HUES6 (cell line): ENCODE measurements at regions not wholly inside any gene's neighbourhood (a gene's known extent, or its start where the extent isn't known, plus 50 kb on each side); places are given as distances from the start of the nearest gene placed in this dataset.

Experiments
- H3K27ac ChIP-seq: 2 replicates; pipeline ENCODE4 v1.7.0; 2013; ENCODE audit warnings: low read depth, mild to moderate bottlenecking, low read length, inconsistent platforms
- H3K27me3 ChIP-seq: 2 replicates; pipeline ENCODE4 v1.6.1; 2013; ENCODE audit warnings: low read length; ENCODE audit not compliant: control insufficient read depth, insufficient read depth
- H3K36me3 ChIP-seq: 2 replicates; pipeline ENCODE4 v1.6.1; 2013; ENCODE audit warnings: low read length; ENCODE audit not compliant: control insufficient read depth, insufficient read depth
- H3K4me1 ChIP-seq: 2 replicates; pipeline ENCODE4 v1.6.1; 2013; ENCODE audit warnings: low read length; ENCODE audit not compliant: control insufficient read depth, insufficient read depth
- H3K4me3 ChIP-seq: 2 replicates; pipeline ENCODE4 v1.5.1; 2013; ENCODE audit warnings: low read depth, low read length
- H3K9ac ChIP-seq: one replicate; pipeline ENCODE4 v1.6.1; 2013; ENCODE audit warnings: mild to moderate bottlenecking, low read length
- H3K9me3 ChIP-seq: 2 replicates; pipeline ENCODE4 v1.6.1; 2013; ENCODE audit warnings: low read depth, low read length; ENCODE audit not compliant: control insufficient read depth, insufficient read depth

DNA sequence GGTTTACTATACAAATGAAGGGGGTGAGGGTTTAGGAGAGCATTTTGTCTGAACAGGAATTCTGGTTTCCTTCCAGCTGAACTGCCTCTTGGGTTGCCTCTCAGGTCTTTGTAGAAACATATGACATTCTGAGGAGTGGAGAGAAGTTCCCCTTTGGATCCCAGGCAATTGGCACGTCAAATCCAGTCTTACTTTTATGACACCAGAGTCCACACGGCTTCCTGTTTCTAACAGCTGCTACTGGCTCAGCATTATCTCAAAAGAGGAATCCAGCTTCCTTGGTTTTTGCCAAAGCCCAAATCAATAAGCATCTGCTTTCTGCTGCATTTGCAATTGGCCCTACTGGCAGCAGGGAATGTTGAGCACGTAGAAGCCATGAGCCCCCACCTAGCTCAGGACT is 97.6 kb upstream of the FAM20A start:
- H3K27me3 ChIP-seq: no peaks in the 10 kb centered on the region
- no peaks in the 10 kb centered on the region for H3K4me1 ChIP-seq
- no peaks in the 10 kb centered on the region for H3K36me3 ChIP-seq
- no peak overlapping the region for H3K27ac ChIP-seq
- no peak overlapping the region for H3K9ac ChIP-seq
- H3K9me3 ChIP-seq: no peaks in the 10 kb centered on the region
- H3K4me3 ChIP-seq: no peak overlapping the region

- H3K4me3 ChIP-seq: no peak overlapping the region
These were observed 96.7 kb upstream of the FAM20A start for GRCh38 chr17:68697850-68698361.

DNA sequence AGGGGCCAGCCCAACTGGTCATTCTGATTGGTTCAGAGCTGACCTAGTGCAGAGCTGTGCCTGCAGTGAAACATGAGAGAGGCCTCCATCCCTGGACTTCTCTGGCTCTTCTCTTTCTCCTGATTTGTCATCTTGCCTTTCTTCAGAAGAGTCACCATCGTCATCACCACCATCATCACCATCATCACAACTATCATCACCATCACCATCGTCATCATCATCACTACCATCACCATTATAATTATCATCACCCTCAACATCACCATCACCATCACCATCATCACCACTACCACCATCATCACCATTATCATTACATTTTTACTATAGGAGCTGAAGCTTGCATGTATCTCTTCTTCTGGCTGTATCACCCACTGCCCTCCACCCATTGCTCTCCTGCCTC is 94.5 kb upstream of the FAM20A start:
- no peak overlapping the region for H3K9ac ChIP-seq
- H3K27ac ChIP-seq: no peak overlapping the region
- no peaks in the 10 kb centered on the region for H3K27me3 ChIP-seq

More at GRCh38 chr17:68697850-68698361, 96.7 kb upstream of the FAM20A start:
- Histone ChIP-seq H3K4me1 (no peaks in the 10 kb centered on the region), H3K27me3 (no peaks in the 10 kb centered on the region), H3K36me3 (no peaks in the 10 kb centered on the region), H3K9ac (no peak overlapping the region), H3K27ac (no peak overlapping the region), H3K9me3 (no peaks in the 10 kb centered on the region)

DNA sequence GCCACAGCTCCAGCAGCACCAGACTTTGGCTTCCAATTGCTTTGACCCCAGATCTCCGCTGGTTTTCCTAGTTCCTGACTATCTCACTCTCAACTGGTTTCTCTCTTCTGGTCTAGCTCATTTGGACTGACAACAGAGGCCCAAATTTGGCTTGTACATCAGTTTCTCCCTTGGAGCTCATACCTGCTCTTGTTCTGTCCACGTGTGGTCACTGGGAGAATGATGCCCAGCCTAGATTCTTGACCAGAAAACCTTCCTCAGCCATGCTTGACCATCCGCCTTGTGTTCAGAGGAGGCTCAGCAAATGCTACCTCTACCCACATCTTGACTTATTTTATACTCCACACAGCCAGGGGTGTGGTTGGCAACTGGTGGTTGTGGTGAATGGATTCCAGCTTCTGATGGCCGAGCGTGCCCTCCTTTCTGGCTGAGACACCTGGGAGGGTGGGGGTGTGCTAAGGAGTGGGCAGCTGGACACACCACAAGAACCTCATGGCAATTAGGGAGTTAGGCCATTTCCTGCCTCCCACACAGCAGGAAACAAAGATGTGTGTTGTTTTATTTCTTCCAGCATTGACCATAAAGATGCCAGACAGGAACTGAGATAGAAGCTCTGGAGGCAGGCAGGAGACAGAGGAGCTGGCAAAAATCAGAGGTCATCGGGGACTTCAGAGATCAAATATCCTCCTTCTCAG is 93.8 kb upstream of the FAM20A start:
- Histone ChIP-seq H3K4me1 (no peaks in the 10 kb centered on the region), H3K4me3 (no peak overlapping the region)

More for the DNA sequence above, 94.5 kb upstream of the FAM20A start:
- Histone ChIP-seq H3K36me3 (no peaks in the 10 kb centered on the region), H3K4me1 (no peaks in the 10 kb centered on the region), H3K4me3 (no peak overlapping the region), H3K9me3 (no peaks in the 10 kb centered on the region)

DNA sequence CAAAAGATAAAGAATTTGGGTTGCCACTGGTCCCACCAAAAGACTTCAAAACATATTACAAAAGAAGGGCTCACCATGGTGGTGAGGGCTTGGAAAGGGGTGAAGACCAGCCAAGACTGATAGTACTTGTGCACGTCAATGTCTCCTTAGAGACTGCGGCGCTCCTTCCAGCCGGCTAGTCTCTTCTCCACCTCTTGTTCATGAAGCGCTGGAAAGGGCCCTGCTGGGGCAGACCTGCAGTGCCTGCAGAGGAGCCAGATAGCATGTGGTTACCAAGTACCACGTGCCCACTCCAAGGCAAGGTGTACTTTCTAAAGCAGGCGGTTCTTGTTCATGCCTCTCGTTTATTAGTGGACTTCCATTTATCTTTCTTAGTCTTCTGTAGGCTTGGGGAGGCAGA is 92.7 kb upstream of the FAM20A start:
- H3K9ac ChIP-seq: no peak overlapping the region
- no peaks in the 10 kb centered on the region for H3K36me3 ChIP-seq
- H3K27ac ChIP-seq: no peak overlapping the region
- H3K4me1 ChIP-seq: no peaks in the 10 kb centered on the region
- H3K27me3 ChIP-seq: no peaks in the 10 kb centered on the region
- H3K4me3 ChIP-seq: no peak overlapping the region
- no peaks in the 10 kb centered on the region for H3K9me3 ChIP-seq

More for the DNA sequence above, 93.8 kb upstream of the FAM20A start:
- Histone ChIP-seq H3K9me3 (no peaks in the 10 kb centered on the region), H3K27me3 (no peaks in the 10 kb centered on the region), H3K27ac (no peak overlapping the region), H3K36me3 (no peaks in the 10 kb centered on the region), H3K9ac (no peak overlapping the region)

DNA sequence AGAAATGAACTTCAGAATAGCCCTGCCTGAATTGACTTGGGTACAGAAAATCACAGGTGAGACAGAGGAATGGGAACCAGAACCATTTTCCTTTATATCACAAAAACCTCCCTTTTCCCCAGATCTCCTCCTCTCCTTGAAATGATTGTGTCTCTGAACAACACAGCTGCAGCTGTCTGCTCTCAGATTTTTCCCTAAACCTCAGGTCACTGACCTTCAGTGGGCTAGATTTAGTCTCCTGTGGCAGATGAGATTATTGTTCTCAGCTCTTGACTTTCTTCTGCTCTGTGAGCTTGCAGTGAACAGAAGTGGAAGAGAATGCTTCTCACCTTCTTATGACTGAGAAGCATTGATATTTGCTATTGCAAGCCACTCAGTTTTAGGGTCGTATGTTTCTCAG is 92.3 kb upstream of the FAM20A start:
- H3K4me1 ChIP-seq: no peaks in the 10 kb centered on the region
- no peak overlapping the region for H3K9ac ChIP-seq
- no peaks in the 10 kb centered on the region for H3K27me3 ChIP-seq
- H3K4me3 ChIP-seq: no peak overlapping the region
- H3K27ac ChIP-seq: no peak overlapping the region
- no peaks in the 10 kb centered on the region for H3K36me3 ChIP-seq
- no peaks in the 10 kb centered on the region for H3K9me3 ChIP-seq

- Histone ChIP-seq H3K27me3 (no peaks in the 10 kb centered on the region), H3K9ac (no peak overlapping the region), H3K4me1 (no peaks in the 10 kb centered on the region), H3K4me3 (no peak overlapping the region), H3K9me3 (no peaks in the 10 kb centered on the region), H3K36me3 (no peaks in the 10 kb centered on the region), H3K27ac (no peak overlapping the region)
These were observed 85.2 kb upstream of the FAM20A start for GRCh38 chr17:68686108-68686988.

GRCh38 chr17:68684949-68685357 is 83.8 kb upstream of the FAM20A start:
- no peak overlapping the region for H3K27ac ChIP-seq
- H3K4me1 ChIP-seq: no peaks in the 10 kb centered on the region
- H3K9ac ChIP-seq: no peak overlapping the region
- H3K9me3 ChIP-seq: no peaks in the 10 kb centered on the region
- no peaks in the 10 kb centered on the region for H3K36me3 ChIP-seq
- no peak overlapping the region for H3K4me3 ChIP-seq
- H3K27me3 ChIP-seq: no peaks in the 10 kb centered on the region

GRCh38 chr17:68682903-68683302 is 81.7 kb upstream of the FAM20A start:
- Histone ChIP-seq H3K27ac (no peak overlapping the region), H3K9ac (no peak overlapping the region), H3K4me1 (no peaks in the 10 kb centered on the region), H3K27me3 (no peaks in the 10 kb centered on the region), H3K4me3 (no peak overlapping the region), H3K36me3 (no peaks in the 10 kb centered on the region), H3K9me3 (no peaks in the 10 kb centered on the region)

GRCh38 chr17:68679882-68680281 is 78.7 kb upstream of the FAM20A start:
- no peaks in the 10 kb centered on the region for H3K4me1 ChIP-seq
- no peaks in the 10 kb centered on the region for H3K27me3 ChIP-seq
- no peaks in the 10 kb centered on the region for H3K36me3 ChIP-seq
- H3K9me3 ChIP-seq: no peaks in the 10 kb centered on the region
- no peak overlapping the region for H3K27ac ChIP-seq
- no peak overlapping the region for H3K4me3 ChIP-seq
- no peak overlapping the region for H3K9ac ChIP-seq

GRCh38 chr17:68676856-68677255 is 75.7 kb upstream of the FAM20A start:
- no peaks in the 10 kb centered on the region for H3K9me3 ChIP-seq
- H3K4me1 ChIP-seq: no peaks in the 10 kb centered on the region
- H3K36me3 ChIP-seq: no peaks in the 10 kb centered on the region
- no peaks in the 10 kb centered on the region for H3K27me3 ChIP-seq
- H3K27ac ChIP-seq: no peak overlapping the region
- H3K4me3 ChIP-seq: no peak overlapping the region
- no peak overlapping the region for H3K9ac ChIP-seq
